GM19025 (cell line): ENCODE measurements at regions not wholly inside any gene's neighbourhood (a gene's known extent, or its start where the extent isn't known, plus 50 kb on each side); places are given as distances from the start of the nearest gene placed in this dataset.

ENCODE experiments used
- ATAC-seq: cut with Tn5 transposase; IDR thresholded peaks from one replicate; pipeline ENCODE4 v1.9.1; 2021; ENCODE audit warnings: mild to moderate bottlenecking, low read depth, moderate library complexity; ENCODE audit not compliant: unreplicated experiment

GRCh38 chr3:117348884-117349283, 639.3 kb downstream of the TUSC7 start:
- ATAC-seq, result no peak

GRCh38 chr3:117349566-117349965, 640.0 kb downstream of the TUSC7 start:
- ATAC-seq, result no peak

GRCh38 chr3:117350371-117350770, 640.8 kb downstream of the TUSC7 start:
- ATAC-seq, result no peak

GRCh38 chr3:117355566-117355965, 646.0 kb downstream of the TUSC7 start:
- no peak for ATAC-seq

- ATAC-seq, result no peak
These were observed 646.6 kb downstream of the TUSC7 start for GRCh38 chr3:117356091-117356705.

- ATAC-seq, result no peak
These were observed 649.2 kb downstream of the TUSC7 start for GRCh38 chr3:117358717-117359314.

GRCh38 chr3:117366574-117366973, 657.0 kb downstream of the TUSC7 start:
- ATAC-seq, result no peak

- no peak for ATAC-seq
These were observed 658.3 kb downstream of the TUSC7 start for GRCh38 chr3:117367861-117368260.

GRCh38 chr3:117380631-117381030, 671.1 kb downstream of the TUSC7 start:
- ATAC-seq, result no peak

- ATAC-seq, result no peak
These were observed 683.5 kb downstream of the TUSC7 start for GRCh38 chr3:117393119-117393518.

- no peak for ATAC-seq
These were observed 688.7 kb downstream of the TUSC7 start for GRCh38 chr3:117398141-117398899.

- ATAC-seq, result no peak
These were observed 689.9 kb downstream of the TUSC7 start for GRCh38 chr3:117399311-117400078.

GRCh38 chr3:117400303-117400702, 690.7 kb downstream of the TUSC7 start:
- ATAC-seq, result no peak

GRCh38 chr3:117404141-117404540, 694.6 kb downstream of the TUSC7 start:
- no peak for ATAC-seq

- no peak for ATAC-seq
These were observed 695.2 kb downstream of the TUSC7 start for GRCh38 chr3:117404730-117405129.

GRCh38 chr3:117405359-117405758, 695.8 kb downstream of the TUSC7 start:
- ATAC-seq, result no peak

GRCh38 chr3:117407317-117407716, 697.7 kb downstream of the TUSC7 start:
- ATAC-seq, result peak; percentile 82

GRCh38 chr3:117408811-117409210, 699.2 kb downstream of the TUSC7 start:
- ATAC-seq, result no peak

GRCh38 chr3:117409256-117409655, 699.7 kb downstream of the TUSC7 start:
- no peak for ATAC-seq

- no peak for ATAC-seq
These were observed 700.3 kb downstream of the TUSC7 start for GRCh38 chr3:117409701-117410459.
